Renal pelvis (tissue), 1 donor: ENCODE measurements at regions not wholly inside any gene's neighbourhood (a gene's known extent, or its start where the extent isn't known, plus 50 kb on each side); places are given as distances from the start of the nearest gene placed in this dataset.
"Not testable (repeated sequence)": the region's sequence is repeated elsewhere in the genome, so short reads cannot be mapped to it uniquely, and the experiment has no call there.

ENCODE experiments used
- DNase-seq: peaks from one replicate; pipeline ENCODE4 v3.0.0-alpha.2; 2013

DNA sequence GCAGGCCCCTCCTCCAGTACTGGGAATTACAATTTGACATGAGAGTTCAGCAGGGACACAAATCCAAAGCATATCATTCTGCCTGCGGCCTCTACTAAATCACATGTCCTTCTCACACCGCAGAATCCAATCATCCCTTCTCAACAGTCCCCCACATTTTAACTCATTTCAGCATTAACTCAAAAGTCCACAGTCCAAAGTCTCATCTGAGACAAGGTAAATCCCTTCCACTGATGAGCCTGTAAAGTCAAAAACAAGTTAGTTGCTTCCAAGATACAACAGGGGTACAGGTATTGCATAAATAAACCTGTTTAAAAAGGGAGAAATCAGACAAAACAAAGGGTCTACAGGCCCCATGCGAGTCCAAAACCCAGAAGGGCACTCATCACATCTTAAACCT is 64.0 kb downstream of the EBNA1BP2 start:
- DNase-seq = no peak

DNA sequence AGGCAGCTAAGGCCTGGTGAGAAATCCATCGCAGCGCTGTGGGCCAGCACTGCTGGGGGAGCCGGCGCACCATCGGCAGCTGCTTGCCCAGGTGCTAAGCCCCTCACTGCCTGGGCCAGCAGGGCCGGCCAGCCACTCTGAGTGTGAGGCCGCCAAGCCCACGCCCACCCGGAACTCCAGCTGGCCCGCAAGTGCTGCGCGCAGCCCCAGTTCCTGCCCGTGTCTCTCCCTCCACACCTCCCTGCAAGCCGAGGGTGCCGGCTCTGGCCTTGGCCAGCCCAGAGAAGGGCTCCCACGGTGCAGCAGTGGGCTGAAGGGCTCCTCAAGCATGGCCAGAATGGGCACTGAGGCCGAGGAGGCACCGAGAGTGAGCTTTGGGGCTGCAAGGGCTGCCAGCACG is 64.4 kb downstream of the EBNA1BP2 start:
- DNase-seq = no peak

DNA sequence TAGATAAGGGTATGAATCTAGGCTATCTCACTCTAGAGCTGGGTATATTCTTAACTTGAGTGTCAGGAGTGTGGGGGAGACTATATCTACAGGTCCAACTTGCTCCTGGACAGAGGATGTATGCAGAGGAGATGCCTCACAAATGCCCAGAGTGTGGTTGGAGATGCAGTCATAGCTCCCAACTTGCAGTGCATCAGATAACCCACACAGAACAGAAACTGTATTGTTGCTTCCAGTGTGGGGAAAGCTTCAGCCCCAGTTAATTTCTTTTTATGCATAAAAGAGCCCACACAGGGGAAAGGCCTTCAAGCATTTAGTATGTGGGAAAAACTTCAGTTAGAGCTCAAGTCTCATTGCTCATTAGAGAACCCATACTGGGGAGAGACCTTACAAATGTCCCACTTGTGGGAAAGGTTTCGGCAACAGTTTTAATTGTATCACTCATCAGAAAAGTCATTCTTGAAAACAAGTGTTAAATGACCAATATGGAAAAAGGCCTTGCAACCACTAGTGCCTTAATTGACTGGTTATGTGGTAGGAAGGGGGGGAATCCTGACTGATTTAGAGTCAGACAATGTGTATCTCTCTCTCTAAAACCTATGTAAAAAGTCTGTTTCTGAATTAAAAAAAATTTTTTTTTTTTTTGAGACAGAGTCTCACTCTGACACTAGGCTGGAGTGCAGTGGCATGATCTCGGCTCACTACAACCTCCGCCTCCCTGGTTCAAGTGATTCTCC is 67.9 kb downstream of the EBNA1BP2 start:
- no peak for DNase-seq

DNA sequence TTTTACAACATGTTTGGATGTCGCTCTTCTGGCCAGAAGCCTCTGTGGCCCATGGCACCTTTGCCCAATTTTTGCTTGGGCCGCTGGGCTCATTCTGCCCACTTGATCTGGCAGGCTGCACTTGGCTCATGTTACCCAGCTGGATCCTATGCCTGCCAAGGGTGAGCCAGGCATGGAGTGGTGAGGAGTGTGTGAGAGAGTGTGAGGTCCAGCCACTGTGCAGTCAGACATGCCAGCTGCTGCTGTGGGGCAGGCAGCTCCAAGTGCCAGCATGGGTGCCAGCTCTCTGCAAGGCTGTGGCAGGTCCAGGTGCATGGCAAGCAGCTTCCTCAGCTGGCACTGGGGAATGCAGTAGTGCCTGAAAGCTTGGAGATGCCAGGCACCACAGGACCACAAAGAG is 71.0 kb downstream of the EBNA1BP2 start:
- no peak for DNase-seq

DNA sequence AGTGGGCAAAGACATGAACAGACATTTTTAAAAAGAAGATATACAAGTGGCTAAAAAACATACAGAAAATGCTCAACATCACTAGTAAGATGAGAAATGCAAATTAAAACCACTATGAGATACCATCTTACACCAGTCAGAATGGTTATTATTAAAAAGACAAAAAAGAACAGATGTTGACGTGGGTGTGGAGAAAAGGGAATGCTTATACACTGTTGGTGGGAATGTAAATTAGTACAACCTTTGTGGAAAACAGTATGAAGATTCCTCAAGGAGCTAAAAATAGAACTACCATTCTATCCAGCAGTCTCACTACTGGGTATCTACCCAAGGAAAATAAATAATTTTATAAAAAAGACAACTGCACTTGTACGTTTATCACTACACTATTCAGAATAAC is 73.9 kb downstream of the EBNA1BP2 start:
- no peak for DNase-seq

DNA sequence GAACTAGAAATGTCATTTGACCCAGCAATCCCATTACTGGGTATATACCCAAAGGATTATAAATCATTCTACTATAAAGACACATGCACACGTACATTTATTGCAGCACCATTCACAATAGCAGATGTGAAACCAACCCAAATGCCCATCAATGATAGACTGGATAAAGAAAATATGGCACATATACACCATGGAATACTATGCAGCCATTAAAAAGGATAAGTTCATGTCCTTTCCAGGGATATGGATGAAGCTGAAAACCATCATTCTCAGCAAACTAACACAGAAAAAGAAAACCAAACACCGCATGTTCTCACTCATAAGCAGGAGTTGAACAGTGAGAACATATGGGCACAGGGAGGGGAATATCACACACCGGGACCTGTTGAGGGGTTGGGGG is 75.6 kb downstream of the EBNA1BP2 start:
- DNase-seq = not testable (repeated sequence)

DNA sequence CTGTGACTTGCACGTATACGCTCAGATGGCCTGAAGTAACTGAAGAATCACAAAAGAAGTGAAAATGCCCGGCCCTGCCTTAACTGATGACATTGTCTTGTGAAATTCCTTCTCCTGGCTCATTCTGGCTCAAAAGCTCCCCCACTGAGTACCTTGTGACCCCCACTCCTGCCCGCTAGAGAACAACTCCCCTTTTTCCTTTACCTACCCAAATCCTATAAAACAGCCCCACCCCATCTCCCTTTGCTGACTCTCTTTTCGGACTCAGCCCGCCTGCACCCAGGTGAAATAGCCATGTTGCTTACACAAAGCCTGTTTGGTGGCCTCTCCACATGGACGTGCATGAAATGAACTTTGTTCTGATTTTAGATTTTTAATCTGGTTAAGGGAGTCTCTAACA is 81.3 kb downstream of the EBNA1BP2 start:
- DNase-seq = not testable (repeated sequence)

DNA sequence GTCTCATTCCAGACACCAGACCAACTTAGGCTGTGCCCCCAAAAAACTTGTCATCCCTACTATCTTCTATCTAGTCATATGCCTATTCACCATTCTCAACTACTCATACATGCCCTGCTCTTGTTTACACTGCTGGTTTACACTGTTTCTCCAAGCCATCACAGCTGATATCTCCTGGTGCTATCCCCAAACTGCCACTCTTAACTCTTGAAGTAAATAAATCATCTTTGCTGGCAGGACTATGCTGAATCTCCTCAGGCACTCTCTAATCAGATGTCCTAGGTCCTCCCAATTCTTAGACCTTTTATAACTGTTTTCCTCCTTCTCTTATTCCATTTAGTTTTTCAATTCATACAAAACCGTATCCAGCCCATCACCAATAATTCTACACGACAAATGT is 81.9 kb downstream of the EBNA1BP2 start:
- DNase-seq = not testable (repeated sequence)

DNA sequence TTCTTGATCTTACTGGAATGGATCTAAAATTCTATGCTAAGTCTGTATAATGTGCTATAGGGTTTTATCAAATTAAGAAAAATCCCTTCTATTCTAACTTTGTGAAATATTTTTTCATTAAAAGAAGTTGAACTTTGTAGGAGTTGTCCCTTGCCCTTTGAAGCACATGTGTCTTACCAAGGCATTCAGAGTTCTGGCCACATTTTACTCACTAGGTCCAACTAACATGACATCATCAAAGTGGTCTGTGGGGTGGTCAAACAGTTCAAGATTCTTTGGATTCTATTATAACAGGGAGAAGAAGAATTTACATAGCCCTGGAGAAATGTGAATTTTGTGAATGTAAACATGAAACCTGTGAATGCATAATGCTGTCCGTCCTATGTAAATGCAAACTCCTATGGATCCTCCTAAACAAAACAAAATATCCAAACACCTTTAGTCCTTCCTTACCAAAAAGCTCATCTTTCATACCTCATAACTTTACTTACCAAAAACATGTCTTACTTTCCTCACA is 88.7 kb downstream of the EBNA1BP2 start:
- no peak for DNase-seq

DNA sequence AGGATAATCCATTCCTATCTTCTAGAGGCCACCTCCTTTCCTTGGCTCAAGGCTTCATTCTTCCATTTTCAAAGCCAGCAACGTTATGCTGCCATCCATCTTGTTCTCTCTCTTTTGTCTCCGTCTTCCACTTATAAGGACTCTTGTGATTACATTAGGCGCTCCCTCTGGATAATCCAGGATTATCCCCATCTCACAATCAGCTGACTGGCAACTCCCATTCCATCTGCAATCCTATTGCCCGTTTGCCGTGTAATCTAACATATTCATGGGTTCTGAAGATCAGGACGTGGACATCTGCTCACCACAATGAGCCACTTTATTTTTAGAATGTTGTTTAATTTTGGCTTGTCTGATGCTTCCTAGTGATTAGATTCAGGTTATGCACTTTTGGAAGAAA is 89.3 kb downstream of the EBNA1BP2 start:
- no peak for DNase-seq

DNA sequence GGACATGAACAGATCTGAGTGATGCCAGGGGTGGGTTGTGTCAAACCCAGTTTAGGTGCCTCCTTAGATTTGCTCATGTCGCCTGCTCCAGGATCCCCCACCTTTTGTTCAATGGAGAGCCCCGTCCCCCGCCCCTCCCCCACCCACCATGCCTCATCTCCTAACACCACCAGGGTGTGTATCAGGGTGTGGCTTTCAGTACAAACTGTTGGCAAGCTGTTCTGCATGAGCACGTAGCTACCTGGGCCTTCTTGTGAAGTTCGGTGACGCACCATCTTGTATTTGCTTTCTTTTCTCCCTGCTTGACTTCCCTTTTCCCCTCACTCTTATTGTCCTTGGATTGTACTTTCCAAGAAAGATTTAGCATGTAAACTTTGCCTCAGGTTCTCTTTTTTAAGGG is 94.8 kb downstream of the EBNA1BP2 start:
- no peak for DNase-seq

DNA sequence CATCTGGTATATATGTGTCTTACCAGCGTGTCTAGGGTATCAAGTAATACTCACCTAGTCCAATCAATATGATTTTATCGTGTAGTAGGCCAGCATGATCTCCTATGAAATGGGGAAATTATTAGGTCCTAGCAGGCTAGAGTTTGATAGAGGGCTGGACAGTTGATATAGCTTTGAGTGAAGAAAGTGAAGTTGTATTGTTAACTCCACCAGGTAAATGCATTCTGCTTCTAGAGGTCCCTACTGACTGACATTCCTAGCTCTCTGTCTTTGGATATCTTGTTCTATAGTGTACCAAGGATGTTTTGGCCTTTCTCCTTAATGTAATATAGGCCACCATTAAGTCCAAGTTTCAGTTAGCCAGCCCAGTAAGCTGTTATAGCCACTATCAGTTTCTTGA is 97.4 kb downstream of the EBNA1BP2 start:
- DNase-seq = no peak

DNA sequence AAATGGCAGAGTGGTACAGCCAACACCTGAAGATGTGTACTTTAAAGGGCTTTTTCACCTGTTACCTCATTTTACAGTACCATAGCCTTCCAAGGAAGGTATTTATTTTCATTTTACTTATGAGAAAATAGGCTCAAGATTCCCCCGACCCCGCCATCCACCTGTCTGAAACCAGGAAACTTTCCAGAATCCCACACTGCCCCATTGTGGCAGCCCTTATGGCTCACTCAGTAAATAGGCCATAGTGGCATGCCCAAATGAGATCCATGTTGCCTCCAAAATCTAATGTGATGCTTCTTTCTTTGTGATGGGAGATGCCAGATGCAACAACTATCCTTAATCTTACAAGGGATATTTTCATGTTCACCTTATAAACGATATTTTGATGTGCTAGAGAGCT is 97.8 kb downstream of the EBNA1BP2 start:
- DNase-seq = no peak

DNA sequence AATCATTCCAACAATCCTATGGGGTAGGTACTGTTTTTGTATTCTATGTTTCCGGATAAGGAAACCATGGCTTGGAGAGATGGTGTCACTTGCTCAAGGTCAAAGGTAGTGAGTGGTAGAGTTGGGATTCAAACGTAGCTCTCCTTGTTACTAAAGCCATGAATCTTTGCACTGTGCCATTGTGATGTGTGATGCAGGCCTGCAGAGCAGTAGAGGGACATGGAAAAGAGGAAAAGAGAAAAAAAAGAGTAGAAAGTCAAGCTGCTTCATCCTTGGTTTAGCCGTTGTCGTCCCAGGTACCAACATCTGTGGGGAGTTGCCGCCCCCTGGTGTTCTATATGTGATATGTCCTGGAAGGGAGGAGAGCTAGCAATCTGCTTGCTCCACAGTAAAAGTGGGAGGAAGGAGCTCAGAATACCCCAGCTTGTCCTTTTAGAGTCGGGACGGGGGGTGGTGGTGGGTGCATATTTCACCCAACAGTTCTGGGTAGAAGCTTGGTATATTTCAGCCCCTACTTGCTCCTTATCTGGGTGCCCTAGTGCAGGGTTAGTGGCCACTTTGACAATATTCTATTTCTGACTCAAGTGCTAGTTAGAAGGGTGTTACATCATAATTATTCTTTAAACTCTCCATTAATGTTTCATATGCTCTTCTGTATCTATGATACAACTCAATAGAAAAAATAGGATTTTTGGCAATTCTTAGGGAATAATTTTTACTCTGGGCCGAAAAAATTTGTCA is 98.4 kb downstream of the EBNA1BP2 start:
- peak; percentile 80 for DNase-seq

DNA sequence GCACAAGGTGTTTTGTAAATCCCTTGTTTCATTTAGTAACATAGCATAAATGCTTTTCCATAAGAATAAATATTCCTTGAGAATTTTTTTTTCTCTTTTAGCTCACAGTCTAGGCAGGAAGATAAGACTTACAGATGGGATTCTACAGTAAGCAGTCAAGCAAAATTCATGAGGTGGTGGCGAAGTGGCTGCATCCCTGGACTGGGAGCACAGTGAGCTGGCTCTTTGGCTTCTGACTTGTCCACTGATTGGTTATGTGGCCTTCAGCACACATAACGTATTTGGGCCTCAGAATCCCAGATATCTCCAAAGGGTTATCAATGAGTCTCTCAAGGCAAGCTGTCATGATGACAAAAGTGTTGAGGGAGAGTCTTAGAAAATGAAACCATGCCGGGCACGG is 99.8 kb downstream of the EBNA1BP2 start:
- no peak for DNase-seq

DNA sequence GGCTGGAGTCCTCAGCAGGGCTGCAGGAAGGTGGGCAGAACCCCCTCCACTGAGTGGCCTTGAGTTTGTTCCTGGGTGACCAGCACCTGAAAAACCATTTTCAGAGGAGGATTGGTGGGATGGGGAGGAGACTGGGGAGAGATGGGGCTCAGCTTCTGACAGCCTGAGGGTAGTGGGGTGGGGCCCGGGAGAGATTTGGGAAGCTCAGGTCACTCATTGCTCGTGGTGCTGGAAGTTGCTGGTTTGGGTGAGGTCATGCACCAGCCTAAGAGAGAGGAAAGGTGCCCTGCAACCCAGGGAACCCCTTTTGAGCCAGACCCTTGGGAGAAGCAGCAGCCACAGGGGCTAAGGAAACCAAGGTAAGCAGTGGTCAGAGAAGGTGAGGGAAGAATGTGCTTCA is 100.8 kb downstream of the EBNA1BP2 start:
- no peak for DNase-seq

DNA sequence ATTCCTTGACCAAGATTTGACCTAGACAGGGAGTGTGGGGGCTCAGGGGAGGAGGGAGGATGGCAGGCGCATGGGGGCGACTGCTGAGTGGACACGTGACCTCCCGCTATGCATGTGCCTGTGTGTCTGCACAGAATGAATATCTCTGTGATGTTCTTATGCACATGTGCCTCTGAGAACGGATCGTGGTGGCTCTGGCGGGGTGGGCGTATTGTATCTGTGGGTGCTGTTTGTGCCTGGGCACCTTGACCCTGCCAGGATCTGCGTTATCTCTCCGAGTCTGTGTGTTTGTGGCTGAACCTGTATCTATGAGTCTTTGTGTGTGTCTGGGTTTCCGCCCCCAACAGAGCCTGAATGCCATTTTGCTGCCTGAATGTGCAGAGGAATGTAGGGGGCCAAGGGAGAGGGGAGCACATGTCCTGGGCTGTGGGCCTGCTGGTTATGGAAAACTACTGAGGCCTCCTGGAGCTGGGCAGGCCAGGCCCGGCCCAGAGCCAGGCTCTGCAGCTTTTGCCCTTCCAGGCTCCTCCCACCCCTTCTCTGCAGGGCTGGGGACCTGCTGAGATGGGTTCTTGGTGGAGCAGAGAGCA is 102.5 kb downstream of the EBNA1BP2 start:
- DNase-seq = no peak

DNA sequence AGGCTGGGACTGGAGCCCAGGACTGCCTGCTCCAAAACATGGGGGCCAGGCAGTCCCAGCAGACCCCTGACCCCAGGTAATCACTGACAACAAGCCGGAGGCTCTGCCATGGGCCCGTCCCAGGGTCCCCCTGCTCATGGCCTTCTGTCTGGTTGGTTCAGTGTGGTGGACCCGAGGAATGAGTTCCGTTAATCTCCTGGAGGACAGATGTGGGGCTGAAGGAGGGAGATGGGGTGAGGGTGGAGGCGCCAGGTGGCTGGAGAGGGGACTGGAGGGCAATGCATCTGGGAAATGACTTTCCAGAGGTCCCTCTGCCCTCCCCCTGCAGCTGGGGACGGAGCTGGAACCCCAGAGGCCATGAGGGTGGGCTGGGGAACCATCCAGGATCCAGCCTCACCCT is 103.2 kb downstream of the EBNA1BP2 start:
- no peak for DNase-seq

DNA sequence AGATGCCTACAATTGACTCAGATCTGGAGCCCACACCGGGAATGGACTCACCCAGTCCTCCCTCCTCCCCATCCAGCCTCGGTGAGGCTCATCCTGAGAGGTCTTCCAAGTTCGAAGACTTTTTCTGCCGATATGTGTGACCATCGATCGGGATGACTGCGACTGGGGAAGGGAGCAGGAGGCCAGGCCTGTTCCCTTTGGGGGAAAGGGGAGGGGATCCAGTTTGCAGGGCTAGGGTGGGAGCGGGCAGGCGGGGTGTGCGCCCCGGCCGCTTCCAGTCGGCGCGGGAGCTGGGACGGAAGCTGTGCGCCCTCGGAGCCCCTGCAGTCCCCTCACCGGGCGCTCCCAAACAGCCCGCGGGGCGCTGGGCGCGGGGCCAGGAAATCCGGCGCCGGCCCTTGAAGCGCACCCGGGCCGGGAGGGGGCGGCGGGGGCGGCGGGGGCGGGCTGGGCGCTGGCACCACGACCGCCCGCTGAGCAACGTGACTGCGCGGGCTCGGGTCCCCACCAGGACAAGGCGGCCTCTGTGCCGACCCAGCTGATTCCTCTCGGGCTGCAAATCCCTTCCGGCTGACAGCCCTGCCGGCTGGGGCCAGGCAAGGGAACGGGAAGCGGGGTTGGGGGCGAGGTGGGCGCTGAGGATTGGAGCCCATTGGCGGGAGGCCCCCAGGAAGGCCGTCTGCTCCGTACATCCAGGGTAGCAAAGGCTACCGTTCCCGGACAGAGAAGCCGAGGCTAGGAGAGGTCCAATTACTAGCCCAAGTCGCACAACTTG is 103.9 kb downstream of the EBNA1BP2 start:
- DNase-seq = peak; percentile 47

DNA sequence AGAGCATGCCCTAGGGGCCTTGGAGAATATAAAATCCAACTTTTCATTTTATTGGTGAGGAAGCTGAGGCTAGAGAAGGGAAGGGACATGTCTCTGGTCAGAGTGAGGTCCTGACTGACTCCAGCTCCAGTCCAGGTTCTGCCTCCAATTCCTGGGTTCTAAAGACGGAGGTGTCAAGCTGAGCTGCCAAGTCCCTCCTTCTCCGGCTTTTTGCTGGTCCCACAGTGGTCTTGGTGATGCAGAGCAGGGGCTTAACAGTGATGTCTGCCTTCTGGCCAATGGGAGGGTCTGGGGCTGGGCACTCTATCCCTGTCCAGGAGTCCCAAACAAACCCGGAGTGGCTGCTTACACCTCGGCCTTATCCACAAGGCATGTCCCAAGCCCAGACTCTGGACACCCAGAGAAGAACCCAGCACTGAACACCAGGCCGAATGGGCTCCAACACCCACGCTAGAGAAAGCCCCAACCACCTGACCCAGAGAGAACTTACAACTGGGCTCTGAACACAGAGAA is 104.8 kb downstream of the EBNA1BP2 start:
- DNase-seq = no peak

DNA sequence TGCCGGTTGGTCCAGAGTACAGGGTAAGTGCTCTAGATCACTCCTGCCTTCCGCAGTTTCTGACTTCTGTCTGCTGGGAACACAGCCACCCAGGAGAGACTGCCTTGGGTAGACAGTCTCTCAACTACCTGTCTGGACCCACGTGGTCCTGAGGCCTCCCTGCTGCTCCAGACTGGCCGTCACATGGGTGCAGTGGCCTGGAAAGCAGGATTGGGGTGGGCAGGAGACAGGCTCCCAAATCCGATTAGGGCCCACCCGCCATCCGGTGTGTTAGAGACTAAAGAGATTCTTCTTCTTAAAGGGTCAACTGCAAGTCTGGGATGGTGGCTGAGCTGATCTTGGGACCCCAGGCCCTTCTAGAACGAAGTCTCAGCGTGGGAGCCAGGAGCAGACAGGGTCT is 105.5 kb downstream of the EBNA1BP2 start:
- DNase-seq = no peak
